ENCODE measurements at regions not wholly inside any gene's neighbourhood (a gene's known extent, or its start where the extent isn't known, plus 50 kb on each side); places are given as distances from the start of the nearest gene placed in this dataset.
"Not testable (repeated sequence)": the region's sequence is repeated elsewhere in the genome, so short reads cannot be mapped to it uniquely, and the experiment has no call there.

DNA sequence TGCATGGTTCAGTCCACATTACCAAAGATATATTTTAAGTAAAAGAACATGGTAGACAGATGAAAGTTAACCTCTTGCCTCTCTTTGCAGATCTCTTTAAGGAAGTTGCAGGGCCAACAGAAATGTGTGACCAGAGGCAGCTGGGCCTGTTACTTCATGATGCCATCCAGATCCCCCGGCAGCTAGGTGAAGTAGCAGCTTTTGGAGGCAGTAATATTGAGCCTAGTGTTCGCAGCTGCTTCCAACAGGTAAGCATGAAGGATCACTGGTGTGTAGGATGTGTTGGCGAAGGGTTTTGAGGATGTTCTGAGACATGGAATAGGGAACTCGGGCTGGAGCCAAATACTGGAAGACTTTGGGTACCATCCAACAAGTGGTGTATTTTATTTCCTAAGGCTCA is 508.6 kb downstream of the UTRN start (continued):
- TF ChIP-seq, protein P1, sequence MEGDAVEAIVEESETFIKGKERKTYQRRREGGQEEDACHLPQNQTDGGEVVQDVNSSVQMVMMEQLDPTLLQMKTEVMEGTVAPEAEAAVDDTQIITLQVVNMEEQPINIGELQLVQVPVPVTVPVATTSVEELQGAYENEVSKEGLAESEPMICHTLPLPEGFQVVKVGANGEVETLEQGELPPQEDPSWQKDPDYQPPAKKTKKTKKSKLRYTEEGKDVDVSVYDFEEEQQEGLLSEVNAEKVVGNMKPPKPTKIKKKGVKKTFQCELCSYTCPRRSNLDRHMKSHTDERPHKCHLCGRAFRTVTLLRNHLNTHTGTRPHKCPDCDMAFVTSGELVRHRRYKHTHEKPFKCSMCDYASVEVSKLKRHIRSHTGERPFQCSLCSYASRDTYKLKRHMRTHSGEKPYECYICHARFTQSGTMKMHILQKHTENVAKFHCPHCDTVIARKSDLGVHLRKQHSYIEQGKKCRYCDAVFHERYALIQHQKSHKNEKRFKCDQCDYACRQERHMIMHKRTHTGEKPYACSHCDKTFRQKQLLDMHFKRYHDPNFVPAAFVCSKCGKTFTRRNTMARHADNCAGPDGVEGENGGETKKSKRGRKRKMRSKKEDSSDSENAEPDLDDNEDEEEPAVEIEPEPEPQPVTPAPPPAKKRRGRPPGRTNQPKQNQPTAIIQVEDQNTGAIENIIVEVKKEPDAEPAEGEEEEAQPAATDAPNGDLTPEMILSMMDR (conservative IDR thresholded peaks at IDR 0.05; ENCODE audit: low read depth in 2 of 2), result no peak
- TF ChIP-seq ZNF114 (CRISPR knock-in tag; IDR thresholded peaks at IDR 0.05), result no peak
- TF ChIP-seq EZH2phosphoT487 (IDR thresholded peaks at IDR 0.05; ENCODE audit: unreplicated experiment), result no peak
- no peak for TF ChIP-seq STAT1 (IDR thresholded peaks at IDR 0.05; ENCODE audit: unreplicated experiment)

DNA sequence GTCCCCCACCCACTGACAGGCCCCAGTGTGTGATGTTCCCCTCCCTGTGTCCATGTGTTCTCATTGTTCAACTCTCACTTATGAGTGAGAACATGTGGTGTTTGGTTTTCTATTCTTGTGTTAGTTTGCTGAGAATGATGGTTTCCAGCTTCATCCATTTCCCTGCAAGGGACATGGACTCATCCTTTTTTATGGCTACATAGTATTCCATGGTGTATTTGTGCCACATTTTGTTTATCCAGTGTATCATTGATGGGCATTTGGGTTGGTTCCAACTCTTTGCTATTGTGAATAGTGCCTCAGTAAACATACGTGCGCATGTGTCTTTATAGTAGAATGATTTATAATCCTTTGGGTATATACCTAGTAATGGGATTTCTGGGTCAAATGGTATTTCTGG is 509.9 kb downstream of the UTRN start:
- not testable (repeated sequence) for H3F3A ChIP-seq (replicated peaks; ENCODE audit: low read depth); ATAC-seq; H3K4me1 Mint-ChIP-seq; H3K27ac Mint-ChIP-seq; H2AFZ ChIP-seq; H3K27ac ChIP-seq (ENCODE audit: low read depth); H4K20me1 ChIP-seq (replicated peaks; ENCODE audit: insufficient read depth); H3K4me3 ChIP-seq; H3K36me3 ChIP-seq (ENCODE audit: insufficient read depth); H3K9me3 Mint-ChIP-seq; H3K9me2 ChIP-seq (ENCODE audit: insufficient read depth); H3K79me2 ChIP-seq (replicated peaks; ENCODE audit: insufficient read depth); H3K27me3 ChIP-seq (ENCODE audit: insufficient read depth); H3K4me3 Mint-ChIP-seq; DNase-seq (ENCODE audit: low spot score); H3K4me1 ChIP-seq (ENCODE audit: insufficient read depth); H3K27me3 Mint-ChIP-seq (ENCODE audit: insufficient read depth, low read depth, poor library complexity); H3K4me2 ChIP-seq
- H3K36me3 Mint-ChIP-seq (ENCODE audit: low read depth), result peaks cover 26% of the 10 kb centered on the region

DNA sequence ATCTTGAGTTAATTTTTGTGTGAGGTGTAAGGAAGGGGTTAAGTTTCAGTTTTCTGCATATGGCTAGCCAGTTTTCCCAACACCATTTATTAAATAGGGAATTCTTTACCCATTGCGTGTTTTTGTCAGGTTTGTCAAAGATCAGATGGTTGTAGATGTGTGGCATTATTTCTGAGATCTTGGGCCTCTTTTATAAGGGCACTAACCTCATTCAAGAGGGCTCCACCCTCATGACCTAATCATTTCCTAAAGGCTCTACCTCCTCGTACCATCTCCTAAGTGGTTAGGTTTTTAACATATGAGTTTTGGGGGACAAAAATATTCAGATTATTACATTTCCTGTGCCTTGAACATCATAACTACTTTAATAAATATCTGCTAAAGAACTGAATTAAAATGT is 510.9 kb downstream of the UTRN start:
- H4K20me1 ChIP-seq (replicated peaks; ENCODE audit: insufficient read depth), result no peaks in the 10 kb centered on the region
- TF ChIP-seq, protein P1 (conservative IDR thresholded peaks at IDR 0.05; ENCODE audit: low read depth in 2 of 2), result no peak
- TF ChIP-seq, protein P2, sequence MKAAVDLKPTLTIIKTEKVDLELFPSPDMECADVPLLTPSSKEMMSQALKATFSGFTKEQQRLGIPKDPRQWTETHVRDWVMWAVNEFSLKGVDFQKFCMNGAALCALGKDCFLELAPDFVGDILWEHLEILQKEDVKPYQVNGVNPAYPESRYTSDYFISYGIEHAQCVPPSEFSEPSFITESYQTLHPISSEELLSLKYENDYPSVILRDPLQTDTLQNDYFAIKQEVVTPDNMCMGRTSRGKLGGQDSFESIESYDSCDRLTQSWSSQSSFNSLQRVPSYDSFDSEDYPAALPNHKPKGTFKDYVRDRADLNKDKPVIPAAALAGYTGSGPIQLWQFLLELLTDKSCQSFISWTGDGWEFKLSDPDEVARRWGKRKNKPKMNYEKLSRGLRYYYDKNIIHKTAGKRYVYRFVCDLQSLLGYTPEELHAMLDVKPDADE (IDR thresholded peaks at IDR 0.05), result no peak
- no peak for TF ChIP-seq NANOG (IDR thresholded peaks at IDR 0.05; ENCODE audit: borderline replicate concordance)
- no peak for TF ChIP-seq CREB1 (CRISPR knock-in tag; IDR thresholded peaks at IDR 0.05; ENCODE audit: low read depth)
- DNase-seq (ENCODE audit: low spot score), result no peak
- no peak overlapping the region for H3K4me2 ChIP-seq
- H3K4me1 ChIP-seq (ENCODE audit: insufficient read depth), result no peaks in the 10 kb centered on the region
- Mint-ChIP-seq H3K27me3 (ENCODE audit: insufficient read depth, low read depth, poor library complexity) (no peaks in the 10 kb centered on the region), H3K27ac (no peak overlapping the region), H3K36me3 (ENCODE audit: low read depth) (peaks cover 26% of the 10 kb centered on the region), H3K4me3 (no peak overlapping the region), H3K4me1 (no peaks in the 10 kb centered on the region), H3K9me3 (peaks cover 4% of the 10 kb centered on the region; the same call in 1 of the 3 replicates)
- H3K27ac ChIP-seq (ENCODE audit: low read depth), result no peak overlapping the region
- H3K79me2 ChIP-seq (replicated peaks; ENCODE audit: insufficient read depth), result no peaks in the 10 kb centered on the region
- no peaks in the 10 kb centered on the region for H3F3A ChIP-seq (replicated peaks; ENCODE audit: low read depth)
- H3K27me3 ChIP-seq (ENCODE audit: insufficient read depth), result no peaks in the 10 kb centered on the region
- no peak overlapping the region for H3K4me3 ChIP-seq
- ATAC-seq, result no peak
- H2AFZ ChIP-seq, result no peak overlapping the region
- H3K36me3 ChIP-seq (ENCODE audit: insufficient read depth), result peaks cover 4% of the 10 kb centered on the region; the same call in 1 of the 2 replicates
- H3K9me2 ChIP-seq (ENCODE audit: insufficient read depth), result peaks cover 3% of the 10 kb centered on the region; the same call in 1 of the 2 replicates

Measured in GM23338 (cell line).